ENCODE measurements at regions not wholly inside any gene's neighbourhood (a gene's known extent, or its start where the extent isn't known, plus 50 kb on each side); places are given as distances from the start of the nearest gene placed in this dataset.
"Not testable (repeated sequence)": the region's sequence is repeated elsewhere in the genome, so short reads cannot be mapped to it uniquely, and the experiment has no call there.

DNA sequence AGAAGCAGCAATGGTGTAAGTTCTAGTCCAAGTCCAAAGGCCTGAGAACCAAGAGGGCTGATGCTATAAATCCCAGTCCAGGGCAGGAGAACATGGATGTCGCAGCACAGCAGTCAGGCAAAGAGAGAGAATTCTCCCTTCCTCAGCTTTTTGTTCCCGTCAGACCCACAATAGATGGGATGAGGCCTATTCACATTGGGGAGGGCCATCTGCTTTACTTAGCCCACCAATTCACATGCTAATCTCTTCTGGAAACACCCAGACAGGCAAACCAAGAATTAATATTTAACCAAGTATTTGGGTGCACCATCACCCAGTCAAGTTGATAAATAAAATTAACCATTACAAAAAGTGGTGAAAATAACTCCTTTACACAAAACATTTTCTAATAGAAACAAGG, 511.7 kb upstream of the UBE2E2 start:
- DNase-seq (ENCODE audit: low spot score), result no peak

GRCh38 chr3:22691856-22692628, 511.1 kb upstream of the UBE2E2 start:
- no peak for DNase-seq (ENCODE audit: low spot score)

DNA sequence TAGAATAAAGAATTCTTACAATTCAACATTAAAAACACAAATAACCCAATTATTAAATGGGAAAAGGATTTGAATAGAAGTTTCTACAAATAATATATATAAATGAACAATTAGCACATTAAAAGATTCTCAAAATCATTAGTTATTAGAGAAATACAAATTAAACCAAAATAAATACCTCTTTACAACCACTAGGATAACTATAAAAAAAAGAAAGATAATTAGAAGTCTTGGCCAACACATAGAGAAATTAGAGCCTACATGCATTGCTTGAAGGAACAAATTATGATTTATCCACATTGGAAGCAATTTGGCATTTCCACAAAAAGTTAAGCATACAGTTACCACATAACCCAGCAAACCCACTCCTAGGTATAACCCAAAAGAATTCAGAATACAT, 502.3 kb upstream of the UBE2E2 start:
- DNase-seq (ENCODE audit: low spot score), result no peak

DNA sequence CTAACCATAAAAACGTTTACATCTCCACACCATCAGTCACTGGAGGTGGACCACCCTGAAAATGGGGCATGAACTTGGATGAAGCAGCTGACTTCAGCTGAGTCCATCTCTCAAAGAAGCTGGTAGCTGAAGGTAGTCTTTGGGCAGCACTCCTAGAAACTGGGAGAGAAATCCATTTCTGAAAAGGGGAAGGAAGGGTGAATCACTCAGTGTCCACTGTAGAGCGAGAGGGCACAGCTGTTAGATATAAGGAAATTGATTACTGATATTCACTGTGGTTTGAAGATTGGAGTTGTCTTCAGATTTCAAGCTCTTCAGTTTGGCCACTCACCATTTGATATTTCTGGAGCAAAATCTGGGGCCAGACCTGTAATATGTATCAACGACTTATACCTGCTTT, 499.0 kb upstream of the UBE2E2 start:
- DNase-seq (ENCODE audit: low spot score), result no peak

GRCh38 chr3:22704571-22705354, 498.4 kb upstream of the UBE2E2 start:
- DNase-seq (ENCODE audit: low spot score), result no peak

DNA sequence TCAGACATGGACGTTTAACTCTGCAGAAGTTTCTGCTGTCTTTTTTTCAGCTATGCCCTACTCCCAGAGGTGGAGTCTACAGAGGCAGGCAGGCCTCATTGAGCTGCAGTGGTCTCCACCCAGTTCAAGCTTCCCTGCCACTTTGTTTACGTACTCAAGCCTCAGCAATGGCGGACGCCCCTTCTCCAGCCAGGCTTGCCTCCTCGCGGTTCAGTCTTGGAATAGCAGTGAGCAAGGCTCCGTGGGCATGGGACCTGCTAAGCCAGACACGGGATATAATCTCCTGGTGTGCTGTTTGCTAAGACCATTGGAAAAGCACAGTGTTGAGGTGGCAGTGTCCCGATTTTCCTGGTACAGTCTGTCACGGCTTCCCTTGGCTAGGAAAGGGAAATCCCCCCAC, 496.2 kb upstream of the UBE2E2 start:
- DNase-seq (ENCODE audit: low spot score), result not testable (repeated sequence)

GRCh38 chr3:22713936-22714335, 489.2 kb upstream of the UBE2E2 start:
- no peak for DNase-seq (ENCODE audit: low spot score)

DNA sequence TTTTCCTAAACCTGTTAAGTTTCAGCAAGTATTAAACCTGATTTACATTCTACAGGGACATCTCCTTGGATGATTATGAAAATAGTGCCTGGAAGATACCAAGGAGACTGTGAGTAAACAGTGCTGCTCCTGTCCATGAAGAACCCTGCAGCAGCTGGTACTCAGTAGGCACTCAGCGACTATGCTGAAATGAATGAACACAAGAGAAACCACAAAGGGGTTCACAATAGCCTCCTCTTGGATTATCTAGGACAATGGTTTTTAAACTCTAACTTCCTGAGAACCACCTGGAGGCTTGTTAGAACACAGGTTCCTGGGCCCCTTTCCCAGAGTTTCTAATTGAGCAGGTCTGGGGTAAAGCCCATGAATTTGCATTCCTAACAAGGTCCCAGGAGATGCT, 488.4 kb upstream of the UBE2E2 start:
- no peak for DNase-seq (ENCODE audit: low spot score)

GRCh38 chr3:22720596-22720995, 482.5 kb upstream of the UBE2E2 start:
- no peak for DNase-seq (ENCODE audit: low spot score)

DNA sequence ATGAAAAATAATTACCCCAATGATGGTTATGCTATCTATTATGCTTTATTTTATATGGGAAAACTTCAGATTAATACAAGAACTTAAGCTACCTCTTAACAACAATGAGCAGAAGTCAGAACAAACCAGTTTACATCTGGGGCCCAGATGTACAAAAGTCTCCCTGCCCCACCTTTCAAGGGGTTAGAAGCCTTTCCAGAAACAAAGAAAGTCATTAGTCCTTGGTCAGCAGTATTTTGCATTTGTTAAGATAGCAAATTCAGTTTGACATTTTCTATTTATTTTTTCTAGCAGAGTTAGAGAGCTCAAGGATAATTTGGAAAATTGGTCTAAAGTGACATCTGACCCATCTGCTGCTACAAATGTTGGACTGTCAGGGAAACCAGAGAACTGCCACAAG, 478.7 kb upstream of the UBE2E2 start:
- no peak for DNase-seq (ENCODE audit: low spot score)

- DNase-seq (ENCODE audit: low spot score), result no peak
Observed at GRCh38 chr3:22728406-22728805, 474.7 kb upstream of the UBE2E2 start.

DNA sequence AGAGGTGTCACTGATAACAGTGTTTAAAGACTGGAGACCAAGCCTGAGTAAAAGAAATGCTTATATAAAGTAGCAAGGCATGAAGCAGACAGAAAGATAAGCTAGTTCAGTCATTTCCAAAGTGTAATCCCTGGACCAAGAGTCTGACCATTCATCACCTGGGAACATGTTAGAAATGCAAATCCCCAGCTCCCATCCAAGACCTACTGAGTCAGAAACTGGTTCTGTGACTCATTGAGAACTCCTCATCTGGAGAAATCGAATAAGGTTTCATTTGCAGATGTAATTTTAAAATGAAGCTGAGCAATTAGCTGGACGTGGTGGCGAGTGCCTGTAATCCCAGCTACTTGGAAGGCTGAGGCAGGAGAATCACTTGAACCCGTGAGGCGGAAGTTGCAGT, 473.9 kb upstream of the UBE2E2 start:
- DNase-seq (ENCODE audit: low spot score), result no peak

GRCh38 chr3:22729981-22730380, 473.1 kb upstream of the UBE2E2 start:
- DNase-seq (ENCODE audit: low spot score), result no peak

DNA sequence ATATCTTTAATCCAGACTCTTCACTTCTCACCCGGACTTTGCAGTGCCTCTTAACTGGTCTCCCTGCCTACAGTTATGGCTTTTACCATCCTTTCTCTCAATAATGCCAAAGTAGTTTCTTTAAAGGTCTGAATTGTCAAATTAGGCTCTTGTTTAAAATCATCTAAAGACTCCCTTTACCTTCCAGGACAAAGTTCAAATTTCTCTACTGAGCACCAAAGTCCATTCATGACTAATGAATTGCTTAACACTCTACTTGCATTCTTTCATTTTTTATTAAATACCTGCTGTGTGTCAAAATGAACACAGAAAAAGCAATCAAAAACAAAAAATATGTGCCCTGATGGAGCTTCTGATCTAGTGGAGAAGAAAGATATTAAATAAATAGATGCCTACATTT, 472.4 kb upstream of the UBE2E2 start:
- no peak for DNase-seq (ENCODE audit: low spot score)

DNA sequence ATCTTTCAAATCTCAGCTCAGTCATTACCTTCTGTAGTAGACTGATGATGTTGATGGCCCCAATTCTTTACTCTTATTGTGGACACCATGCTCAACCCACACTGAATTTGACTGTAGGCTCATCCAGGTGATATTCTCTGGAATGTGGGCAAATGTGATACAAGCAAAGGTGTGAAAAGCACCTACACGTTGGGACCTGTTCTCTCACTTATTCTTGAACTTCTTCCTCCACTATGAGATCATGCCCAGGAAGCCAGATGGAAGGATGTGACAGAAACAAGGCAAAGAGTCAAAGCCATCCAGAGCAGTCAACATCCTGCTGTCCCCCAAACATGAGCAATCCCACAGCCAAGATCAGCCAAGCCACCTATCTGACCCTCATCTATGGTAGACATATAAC, 471.2 kb upstream of the UBE2E2 start:
- DNase-seq (ENCODE audit: low spot score), result no peak

GRCh38 chr3:22732641-22733040, 470.5 kb upstream of the UBE2E2 start:
- no peak for DNase-seq (ENCODE audit: low spot score)

DNA sequence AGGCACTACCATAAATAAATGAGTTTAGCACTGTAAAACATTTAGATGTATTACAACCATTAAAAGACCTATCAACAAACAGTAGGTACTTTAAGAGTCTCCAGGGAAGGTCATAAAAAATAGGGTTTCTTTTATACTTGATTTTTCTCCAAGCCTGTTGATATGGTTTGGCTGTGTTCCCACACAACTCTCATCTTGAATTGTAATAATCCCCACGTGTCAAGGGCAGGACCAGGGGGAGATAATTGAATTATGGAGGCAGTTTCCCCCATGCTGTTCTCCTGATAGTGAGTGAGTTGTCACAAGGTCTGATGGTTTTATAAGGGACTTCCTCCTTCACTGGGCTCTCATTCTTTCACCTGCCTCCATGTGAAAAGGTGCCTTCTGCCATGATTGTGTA, 468.9 kb upstream of the UBE2E2 start:
- DNase-seq (ENCODE audit: low spot score), result no peak

- DNase-seq (ENCODE audit: low spot score), result no peak
Observed at GRCh38 chr3:22734756-22735155, 468.4 kb upstream of the UBE2E2 start.

- DNase-seq (ENCODE audit: low spot score), result no peak
Observed at GRCh38 chr3:22735373-22735772, 467.8 kb upstream of the UBE2E2 start.

DNA sequence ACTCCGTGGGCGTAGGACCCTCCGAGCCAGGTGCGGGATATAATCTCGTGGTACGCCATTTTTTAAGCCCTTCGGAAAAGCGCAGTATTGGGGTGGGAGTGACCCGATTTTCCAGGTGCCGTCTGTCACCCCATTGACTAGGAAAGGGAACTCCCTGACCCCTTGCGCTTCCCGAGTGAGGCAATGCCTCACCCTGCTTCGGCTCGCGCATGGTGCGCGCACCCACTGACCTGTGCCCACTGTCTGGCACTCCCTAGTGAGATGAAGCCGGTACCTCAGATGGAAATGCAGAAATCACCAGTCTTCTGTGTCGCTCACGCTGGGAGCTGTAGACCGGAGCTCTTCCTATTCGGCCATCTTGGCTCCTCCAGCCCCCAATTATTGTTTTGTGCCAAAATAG, 459.7 kb upstream of the UBE2E2 start:
- not testable (repeated sequence) for DNase-seq (ENCODE audit: low spot score)

- DNase-seq (ENCODE audit: low spot score), result no peak
Observed at GRCh38 chr3:22745321-22745720, 457.8 kb upstream of the UBE2E2 start.

GRCh38 chr3:22746221-22746620, 456.9 kb upstream of the UBE2E2 start:
- no peak for DNase-seq (ENCODE audit: low spot score)

GRCh38 chr3:22748453-22749045, 454.6 kb upstream of the UBE2E2 start:
- no peak for DNase-seq (ENCODE audit: low spot score)
